Effector CD8-positive, alpha-beta T cell (primary cell): ENCODE measurements at regions not wholly inside any gene's neighbourhood (a gene's known extent, or its start where the extent isn't known, plus 50 kb on each side); places are given as distances from the start of the nearest gene placed in this dataset.

ENCODE experiments used
- DNase-seq: peaks from one replicate; lab custom pipeline; 2025; lab: John Stamatoyannopoulos, UW

GRCh38 chr9:88229434-88229833 lies 91.2 kb upstream of the SPATA31C2 start:
- DNase-seq, result no peak

- no peak for DNase-seq
Observed at GRCh38 chr9:88224938-88225337, 86.7 kb upstream of the SPATA31C2 start.

GRCh38 chr9:88221105-88221504 lies 82.8 kb upstream of the SPATA31C2 start:
- DNase-seq, result no peak

- no peak for DNase-seq
Observed at GRCh38 chr9:88220652-88221051, 82.4 kb upstream of the SPATA31C2 start.

GRCh38 chr9:88219601-88220000 lies 81.3 kb upstream of the SPATA31C2 start:
- no peak for DNase-seq

- no peak for DNase-seq
Observed at GRCh38 chr9:88218726-88219125, 80.5 kb upstream of the SPATA31C2 start.

- DNase-seq, result no peak
Observed at GRCh38 chr9:88216126-88216995, 78.1 kb upstream of the SPATA31C2 start.

GRCh38 chr9:88215196-88216125 lies 77.2 kb upstream of the SPATA31C2 start:
- no peak for DNase-seq

GRCh38 chr9:88202321-88202720 lies 64.0 kb upstream of the SPATA31C2 start:
- DNase-seq, result no peak

- DNase-seq, result no peak
Observed at GRCh38 chr9:88198341-88198807, 60.1 kb upstream of the SPATA31C2 start.

- no peak for DNase-seq
Observed at GRCh38 chr9:88197781-88198340, 59.6 kb upstream of the SPATA31C2 start.

- DNase-seq, result no peak
Observed at GRCh38 chr9:88197016-88197415, 58.7 kb upstream of the SPATA31C2 start.

GRCh38 chr9:88196142-88196790 lies 58.0 kb upstream of the SPATA31C2 start:
- no peak for DNase-seq

- no peak for DNase-seq
Observed at GRCh38 chr9:88193766-88194165, 55.5 kb upstream of the SPATA31C2 start.

- no peak for DNase-seq
Observed at GRCh38 chr9:88191456-88191855, 53.2 kb upstream of the SPATA31C2 start.

- DNase-seq, result no peak
Observed at GRCh38 chr9:88189371-88189770, 51.1 kb upstream of the SPATA31C2 start.
